CD4-positive, alpha-beta T cell (primary cell): ENCODE measurements at regions not wholly inside any gene's neighbourhood (a gene's known extent, or its start where the extent isn't known, plus 50 kb on each side); places are given as distances from the start of the nearest gene placed in this dataset.

Experiments used
- ATAC-seq: fragments of 200-7000 bp; cut with Tn5 transposase; one replicate; pipeline ENCODE4 v1.10.0; 2022; ENCODE audit warnings: mild to moderate bottlenecking; ENCODE audit not compliant: poor library complexity
- CTCF ChIA-PET: fragments of 350-600 bp; sonication (Branson Sonifier 250); formaldehyde crosslinking; loops from one replicate; lab custom pipeline; 2021; ENCODE audit warnings: antibody characterized with exemption, inconsistent platforms; lab: Charles Lee
- POLR2A ChIA-PET: fragments of 350-600 bp; sonication (Branson Sonifier 250); formaldehyde crosslinking; loops from one replicate; lab custom pipeline; 2021; ENCODE audit warnings: antibody characterized with exemption, inconsistent platforms; lab: Charles Lee
- DNase-seq, 14 experiments: peaks; one replicate each; pipeline ENCODE4 v3.0.0-alpha.2; 2013 to 2020; ENCODE audit warnings: mixed read lengths in 2 of 14
- H3K27ac ChIP-seq, 2 donors: one replicate each; pipeline versions ENCODE4 v1.5.1 to v1.7.0; 2013; ENCODE audit warnings: low read length in 2 of 2, low read depth in 1 of 2, mild to moderate bottlenecking in 1 of 2
- H3K27me3 ChIP-seq, 2 experiments: 1 replicate in 1 of 2; 2 replicates in 1 of 2; pipeline versions ENCODE4 v1.6.1 to v1.7.0; 2013; ENCODE audit warnings: low read length in 2 of 2, control low read depth in 1 of 2, mild to moderate bottlenecking in 1 of 2, moderate library complexity in 1 of 2; ENCODE audit not compliant: insufficient read depth in 2 of 2, control insufficient read depth in 1 of 2
- H3K36me3 ChIP-seq: one replicate; pipeline ENCODE4 v1.6.1; 2013; ENCODE audit warnings: low read length, control low read depth; ENCODE audit not compliant: insufficient read depth
- H3K4me1 ChIP-seq: one replicate; pipeline ENCODE4 v1.6.1; 2013; ENCODE audit warnings: low read length, control low read depth; ENCODE audit not compliant: insufficient read depth
- H3K4me3 ChIP-seq: one replicate; pipeline ENCODE4 v1.5.1; 2013; ENCODE audit warnings: mild to moderate bottlenecking, low read length, moderate library complexity
- H3K9me3 ChIP-seq, 2 experiments: 1 replicate in 1 of 2; 2 replicates in 1 of 2; pipeline versions ENCODE4 v1.6.1 to v1.7.0; 2013; ENCODE audit warnings: low read length in 2 of 2, mild to moderate bottlenecking in 2 of 2, control low read depth in 1 of 2, moderate library complexity in 1 of 2; ENCODE audit not compliant: control insufficient read depth in 1 of 2, insufficient read depth in 1 of 2
- H3K27ac Mint-ChIP-seq: one replicate; pipeline ENCODE4 v1.8.0; 2020; ENCODE audit warnings: mixed read lengths
- H3K27me3 Mint-ChIP-seq: one replicate; pipeline ENCODE4 v1.8.0; 2021; ENCODE audit warnings: mixed read lengths
- H3K36me3 Mint-ChIP-seq: one replicate; pipeline ENCODE4 v1.8.0; 2021; ENCODE audit warnings: low read depth, mixed read lengths
- H3K4me1 Mint-ChIP-seq: one replicate; pipeline ENCODE4 v1.8.0; 2021; ENCODE audit warnings: low read depth, mixed read lengths
- H3K4me3 Mint-ChIP-seq: one replicate; pipeline ENCODE4 v1.8.0; 2020; ENCODE audit warnings: mild to moderate bottlenecking, mixed read lengths
- H3K9me3 Mint-ChIP-seq: one replicate; pipeline ENCODE4 v1.8.0; 2020; ENCODE audit warnings: mixed read lengths
- intact Hi-C, 2 experiments: fragments of 100-400 bp; cut with DNase I in 1 of 2; cut with micrococcal nuclease in 1 of 2; formaldehyde crosslinking; loops; one replicate each; pipeline versions ENCODE4 v1.15.1 to v1.9.0; 2023 to 2025; cut with DNase I, micrococcal nuclease
- TF ChIP-seq, protein P1 (sequence below): fragments of 200-600 bp; IDR thresholded peaks from one replicate; pipeline ENCODE4 v1.8.0; 2022; ENCODE audit warnings: antibody characterized with exemption, mild to moderate bottlenecking

DNA sequence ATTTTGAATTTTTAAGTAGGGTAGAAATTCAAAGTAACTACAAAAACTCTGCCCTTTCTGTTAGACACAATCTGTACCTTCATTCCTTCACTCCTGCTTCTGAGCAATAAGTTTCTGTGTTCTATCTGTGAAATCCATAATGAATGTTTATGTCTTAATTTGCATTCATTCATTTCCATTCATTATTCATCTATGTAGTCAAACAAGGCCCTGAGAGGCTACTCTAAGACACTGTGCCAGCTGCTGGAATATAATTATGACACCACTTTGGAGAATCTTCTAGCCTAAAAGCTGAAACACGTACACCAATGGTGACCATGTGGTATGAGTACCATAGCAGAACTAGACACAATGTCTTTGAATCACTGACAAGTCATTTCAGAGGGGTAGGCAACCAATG is 199.9 kb upstream of the FAR2 start:
- Mint-ChIP-seq H3K4me3 (no peak overlapping the region), H3K27ac (no peak overlapping the region), H3K36me3 (no peaks in the 10 kb centered on the region), H3K27me3 (no peaks in the 10 kb centered on the region), H3K9me3 (peaks cover 2% of the 10 kb centered on the region), H3K4me1 (no peaks in the 10 kb centered on the region)
- ATAC-seq (no peak), DNase-seq (no peak)
- TF ChIP-seq, protein P1, sequence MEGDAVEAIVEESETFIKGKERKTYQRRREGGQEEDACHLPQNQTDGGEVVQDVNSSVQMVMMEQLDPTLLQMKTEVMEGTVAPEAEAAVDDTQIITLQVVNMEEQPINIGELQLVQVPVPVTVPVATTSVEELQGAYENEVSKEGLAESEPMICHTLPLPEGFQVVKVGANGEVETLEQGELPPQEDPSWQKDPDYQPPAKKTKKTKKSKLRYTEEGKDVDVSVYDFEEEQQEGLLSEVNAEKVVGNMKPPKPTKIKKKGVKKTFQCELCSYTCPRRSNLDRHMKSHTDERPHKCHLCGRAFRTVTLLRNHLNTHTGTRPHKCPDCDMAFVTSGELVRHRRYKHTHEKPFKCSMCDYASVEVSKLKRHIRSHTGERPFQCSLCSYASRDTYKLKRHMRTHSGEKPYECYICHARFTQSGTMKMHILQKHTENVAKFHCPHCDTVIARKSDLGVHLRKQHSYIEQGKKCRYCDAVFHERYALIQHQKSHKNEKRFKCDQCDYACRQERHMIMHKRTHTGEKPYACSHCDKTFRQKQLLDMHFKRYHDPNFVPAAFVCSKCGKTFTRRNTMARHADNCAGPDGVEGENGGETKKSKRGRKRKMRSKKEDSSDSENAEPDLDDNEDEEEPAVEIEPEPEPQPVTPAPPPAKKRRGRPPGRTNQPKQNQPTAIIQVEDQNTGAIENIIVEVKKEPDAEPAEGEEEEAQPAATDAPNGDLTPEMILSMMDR: no peak
- intact Hi-C loops: no loop called here
- no peaks in the 10 kb centered on the region for H3K4me1 ChIP-seq
- CTCF ChIA-PET: no interaction called here
- no peaks in the 10 kb centered on the region for H3K9me3 ChIP-seq
- H3K36me3 ChIP-seq: no peaks in the 10 kb centered on the region
- peaks cover 0 to 4% of the 10 kb centered on the region in 2 experiments for H3K27me3 ChIP-seq
- POLR2A ChIA-PET: no interaction called here
- no peak overlapping the region for H3K4me3 ChIP-seq
- H3K27ac ChIP-seq: no peak overlapping the region

DNA sequence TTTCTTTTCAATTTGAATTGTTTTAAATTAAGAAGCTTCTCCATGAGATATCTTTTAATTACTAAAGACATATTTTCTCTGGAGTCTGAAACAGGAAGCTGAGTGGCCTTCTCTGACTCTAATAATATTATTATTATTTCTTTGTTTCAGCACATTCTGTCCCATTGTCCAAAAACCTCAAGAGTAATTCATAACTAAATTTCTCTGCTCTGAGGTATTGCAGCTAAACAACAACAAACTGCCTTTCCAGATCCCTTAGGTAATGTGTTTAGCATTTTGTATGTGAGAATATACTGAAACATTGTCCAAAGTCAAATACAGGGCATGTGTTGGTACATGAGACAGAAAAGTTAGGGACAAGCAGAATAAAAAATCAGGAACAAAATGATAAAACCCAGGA is 199.0 kb upstream of the FAR2 start:
- ChIA-PET POLR2A (no interaction called here), CTCF (no interaction called here)
- Mint-ChIP-seq H3K27me3 (no peaks in the 10 kb centered on the region), H3K27ac (no peak overlapping the region), H3K4me1 (no peaks in the 10 kb centered on the region), H3K36me3 (no peaks in the 10 kb centered on the region), H3K4me3 (no peak overlapping the region), H3K9me3 (peaks cover 2% of the 10 kb centered on the region)
- DNase-seq (no peak), ATAC-seq (no peak)
- intact Hi-C loops: no loop called here
- H3K4me3 ChIP-seq: no peak overlapping the region
- peaks cover 0 to 4% of the 10 kb centered on the region in 2 experiments for H3K27me3 ChIP-seq
- TF ChIP-seq, protein P1: no peak
- H3K36me3 ChIP-seq: no peaks in the 10 kb centered on the region
- H3K27ac ChIP-seq: no peak overlapping the region
- H3K4me1 ChIP-seq: no peaks in the 10 kb centered on the region
- no peaks in the 10 kb centered on the region for H3K9me3 ChIP-seq

DNA sequence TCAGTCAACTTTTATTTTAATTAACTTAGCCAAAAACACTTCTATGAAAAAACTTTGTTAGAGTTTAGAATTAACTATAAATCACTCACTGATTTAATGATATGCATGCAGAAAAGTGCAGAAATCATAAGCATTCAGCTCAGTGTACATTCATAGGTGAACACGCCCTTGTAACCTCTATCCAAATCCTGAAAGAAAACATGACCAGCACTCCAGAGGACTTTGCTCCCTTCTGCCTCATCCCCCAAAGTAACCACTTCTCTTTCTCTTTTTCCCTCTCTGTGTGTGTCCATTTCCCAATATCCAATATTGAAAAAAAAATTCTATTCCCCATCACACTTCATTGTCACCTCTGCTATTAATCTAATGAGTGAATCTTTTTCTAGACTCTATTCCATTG is 197.1 kb upstream of the FAR2 start:
- ATAC-seq: no peak
- Histone ChIP-seq H3K27ac (no peak overlapping the region), H3K36me3 (no peaks in the 10 kb centered on the region), H3K4me1 (no peaks in the 10 kb centered on the region), H3K9me3 (no peaks in the 10 kb centered on the region), H3K27me3 (peaks cover 0 to 4% of the 10 kb centered on the region in 2 experiments), H3K4me3 (no peak overlapping the region)
- intact Hi-C loops: no loop called here
- Mint-ChIP-seq H3K27ac (no peak overlapping the region), H3K27me3 (no peaks in the 10 kb centered on the region), H3K4me1 (no peaks in the 10 kb centered on the region), H3K4me3 (no peak overlapping the region), H3K36me3 (no peaks in the 10 kb centered on the region), H3K9me3 (peaks cover 2% of the 10 kb centered on the region)
- ChIA-PET POLR2A (no interaction called here), CTCF (no interaction called here)
- no peak for DNase-seq
- TF ChIP-seq, protein P1: no peak
